HG02763 (cell line): ENCODE measurements at regions not wholly inside any gene's neighbourhood (a gene's known extent, or its start where the extent isn't known, plus 50 kb on each side); places are given as distances from the start of the nearest gene placed in this dataset.

Experiments used
- ATAC-seq: cut with Tn5 transposase; IDR thresholded peaks from one replicate; pipeline ENCODE4 v1.9.1; 2021; ENCODE audit warnings: mild to moderate bottlenecking, moderate library complexity; ENCODE audit not compliant: unreplicated experiment

- ATAC-seq, result no peak
These were observed 505.6 kb upstream of the MKI67 start for GRCh38 chr10:128631801-128632241.

DNA sequence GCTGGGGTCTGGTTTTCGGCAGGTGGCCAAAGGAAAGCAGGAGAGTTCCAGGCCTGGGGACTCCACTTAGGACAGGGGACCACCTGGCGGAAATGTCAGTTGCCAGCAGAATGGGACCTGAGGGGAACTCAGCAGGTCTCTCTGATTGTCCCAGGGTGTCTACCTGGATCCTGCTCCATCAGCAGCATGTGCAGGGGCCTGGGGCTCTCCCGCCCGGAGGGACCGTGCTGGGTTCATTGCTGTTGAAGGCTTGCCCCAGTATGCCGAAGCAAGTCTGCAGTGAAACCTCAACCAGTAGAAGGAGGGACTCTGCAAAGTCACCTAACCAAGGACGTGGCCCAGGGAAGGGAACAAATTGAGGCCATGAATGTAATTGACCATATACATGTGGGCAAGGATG, 506.5 kb upstream of the MKI67 start:
- no peak for ATAC-seq

GRCh38 chr10:128633864-128634540, 507.8 kb upstream of the MKI67 start:
- no peak for ATAC-seq

DNA sequence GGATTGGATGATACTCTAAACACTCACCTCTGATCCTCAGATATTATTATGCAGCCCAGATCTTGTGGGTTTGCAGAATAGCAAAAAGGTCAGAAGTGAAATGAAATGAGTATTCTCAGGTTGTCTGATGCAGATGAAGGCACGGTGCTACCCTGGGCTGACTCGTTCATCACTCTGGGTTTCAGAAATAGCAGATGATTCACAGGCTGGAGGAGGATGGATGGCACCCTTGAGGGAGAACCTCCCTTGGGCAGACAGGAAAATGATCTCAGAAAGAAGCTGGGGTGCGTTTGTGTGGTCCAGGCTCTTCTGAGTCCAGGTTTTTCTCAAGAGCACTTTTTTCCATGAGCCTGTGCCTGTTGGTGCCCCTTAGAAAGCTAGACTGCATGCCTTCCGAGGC, 515.8 kb upstream of the MKI67 start:
- ATAC-seq, result no peak

DNA sequence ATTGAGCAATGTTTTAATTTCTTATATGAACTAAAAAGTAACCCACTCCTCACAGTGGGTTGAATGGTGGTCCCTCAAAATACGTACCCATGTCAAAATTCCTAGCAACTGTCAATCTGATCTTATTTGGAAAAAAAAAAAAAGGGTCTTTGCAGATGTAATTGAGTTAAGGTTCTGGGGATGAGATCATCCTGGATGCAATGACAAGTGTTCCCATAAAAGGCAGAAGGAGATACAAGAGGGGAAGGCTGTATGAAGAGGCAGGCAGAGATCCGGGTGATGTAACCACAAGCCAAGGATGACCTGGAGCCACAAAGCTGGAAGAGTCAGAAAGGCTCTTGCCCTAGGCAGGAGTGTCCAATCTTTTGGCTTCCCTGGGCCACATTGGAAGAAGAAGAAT, 516.3 kb upstream of the MKI67 start:
- ATAC-seq, result no peak

DNA sequence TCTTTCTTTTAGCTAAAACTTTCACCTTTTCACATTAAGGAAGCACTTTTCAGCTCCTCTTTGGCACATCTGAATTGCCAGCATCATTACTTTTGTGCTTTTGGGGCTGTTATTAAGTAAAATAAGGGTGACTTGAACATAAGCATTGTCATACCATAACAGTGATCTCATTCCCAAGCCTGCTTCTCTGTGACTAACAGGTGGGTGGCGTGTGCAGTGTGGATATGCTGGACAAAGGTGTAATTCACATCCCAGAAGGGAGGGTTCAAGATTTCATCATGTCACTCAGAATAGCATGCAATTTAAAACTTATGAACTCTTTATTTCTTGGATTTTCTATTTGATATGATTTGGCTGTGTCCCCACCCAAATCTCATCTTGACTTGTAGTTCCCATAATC, 517.4 kb upstream of the MKI67 start:
- ATAC-seq, result no peak

DNA sequence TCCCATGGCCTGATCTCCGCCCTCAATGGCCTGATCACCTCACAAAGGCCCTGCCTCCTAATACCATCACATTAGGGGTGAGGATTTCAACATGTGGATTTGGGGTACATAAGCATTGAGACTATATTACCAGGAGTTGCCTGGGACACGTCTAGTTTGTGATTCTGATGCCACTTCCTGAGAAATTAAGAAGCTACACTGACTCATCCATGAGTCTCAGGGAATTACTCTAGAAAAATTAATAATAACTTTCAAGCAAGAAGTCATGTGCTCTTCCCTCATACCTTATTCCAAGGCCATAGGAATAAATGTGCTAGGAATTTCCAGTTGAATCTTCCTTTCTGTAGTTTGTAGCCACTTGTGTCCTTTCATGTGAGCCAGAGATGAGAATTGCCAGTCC, 519.3 kb upstream of the MKI67 start:
- no peak for ATAC-seq

- ATAC-seq, result no peak
These were observed 520.7 kb upstream of the MKI67 start for GRCh38 chr10:128646956-128647355.

DNA sequence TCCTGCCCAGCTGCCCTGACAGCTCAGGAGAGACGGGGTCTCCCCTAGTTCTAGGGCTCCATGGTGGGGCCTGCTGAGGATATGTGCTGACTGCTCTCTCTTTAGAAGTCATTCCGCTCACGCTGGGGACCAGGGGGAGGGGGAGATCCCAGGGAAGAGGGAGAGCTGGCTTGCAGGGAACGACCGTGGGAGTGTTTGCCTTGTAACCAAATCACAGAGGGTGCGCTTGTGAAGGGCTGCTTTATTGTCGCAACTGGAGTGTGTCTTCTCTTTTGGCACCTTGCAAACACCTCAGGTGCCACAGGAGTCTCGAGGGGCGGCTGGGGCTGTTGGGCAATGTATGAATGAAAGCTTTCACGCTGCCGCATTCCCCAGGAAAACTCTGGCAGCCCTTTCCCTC, 531.3 kb upstream of the MKI67 start:
- no peak for ATAC-seq

- ATAC-seq, result no peak
These were observed 534.5 kb upstream of the MKI67 start for GRCh38 chr10:128660726-128661125.

DNA sequence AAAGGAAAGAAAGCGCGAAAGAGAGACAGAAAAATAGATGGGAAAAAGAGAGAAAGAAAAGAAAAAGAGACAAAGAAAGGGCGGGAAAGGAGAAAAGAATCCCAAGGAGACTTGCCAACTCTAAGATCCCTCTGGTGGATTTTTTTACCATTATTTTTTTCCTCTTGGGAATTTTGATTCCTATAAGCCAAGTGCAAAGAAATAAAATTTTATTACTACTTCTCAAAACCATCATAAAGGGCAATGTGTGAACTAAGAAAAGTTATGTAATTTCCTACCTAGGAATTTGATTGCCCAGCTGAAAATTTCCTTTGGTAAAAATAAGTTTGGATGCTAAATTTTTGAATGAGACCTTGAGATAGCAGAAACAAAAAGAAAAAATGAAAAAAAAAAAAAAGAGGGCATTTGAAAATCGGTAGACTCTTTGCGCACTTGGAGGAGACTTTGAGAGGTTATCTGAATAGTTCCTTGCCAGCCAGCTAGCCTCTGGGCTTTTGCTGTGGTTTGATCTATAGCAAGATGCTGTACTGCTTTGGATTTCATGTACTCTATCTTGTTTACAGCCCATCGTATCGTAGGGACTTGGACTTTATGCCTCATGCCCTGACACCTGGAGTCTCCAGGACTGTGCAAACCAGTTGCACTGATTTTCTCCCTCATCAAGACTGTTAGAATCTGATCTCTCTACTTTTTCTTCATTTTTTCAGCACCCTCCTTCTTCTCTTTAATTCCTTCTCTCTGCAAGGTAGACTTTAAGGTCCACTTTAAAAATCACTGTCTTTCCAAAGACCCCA, 535.4 kb upstream of the MKI67 start:
- no peak for ATAC-seq

- ATAC-seq, result no peak
These were observed 536.3 kb upstream of the MKI67 start for GRCh38 chr10:128662520-128662919.

DNA sequence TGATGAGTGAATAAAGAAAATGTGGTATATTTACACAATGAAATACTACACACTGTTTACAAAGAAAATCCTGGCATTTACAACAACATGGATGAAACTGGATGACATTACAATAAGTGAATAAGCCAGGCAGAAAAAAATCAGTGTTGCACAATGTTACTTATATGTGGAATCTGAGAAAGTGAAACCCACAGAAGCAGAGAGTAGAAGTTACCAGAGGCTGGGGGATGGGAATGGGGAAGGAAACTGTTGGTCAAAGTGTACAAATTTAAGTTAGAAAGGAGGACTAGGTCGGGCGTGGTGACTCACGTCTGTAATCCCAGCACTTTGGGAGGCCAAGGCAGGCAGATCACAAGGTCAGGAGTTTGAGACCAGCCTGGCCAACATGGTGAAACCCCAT, 538.5 kb upstream of the MKI67 start:
- no peak for ATAC-seq

- ATAC-seq, result no peak
These were observed 549.2 kb upstream of the MKI67 start for GRCh38 chr10:128675405-128675804.

GRCh38 chr10:128680116-128680515, 553.9 kb upstream of the MKI67 start:
- no peak for ATAC-seq

- no peak for ATAC-seq
These were observed 558.0 kb upstream of the MKI67 start for GRCh38 chr10:128684215-128684614.

DNA sequence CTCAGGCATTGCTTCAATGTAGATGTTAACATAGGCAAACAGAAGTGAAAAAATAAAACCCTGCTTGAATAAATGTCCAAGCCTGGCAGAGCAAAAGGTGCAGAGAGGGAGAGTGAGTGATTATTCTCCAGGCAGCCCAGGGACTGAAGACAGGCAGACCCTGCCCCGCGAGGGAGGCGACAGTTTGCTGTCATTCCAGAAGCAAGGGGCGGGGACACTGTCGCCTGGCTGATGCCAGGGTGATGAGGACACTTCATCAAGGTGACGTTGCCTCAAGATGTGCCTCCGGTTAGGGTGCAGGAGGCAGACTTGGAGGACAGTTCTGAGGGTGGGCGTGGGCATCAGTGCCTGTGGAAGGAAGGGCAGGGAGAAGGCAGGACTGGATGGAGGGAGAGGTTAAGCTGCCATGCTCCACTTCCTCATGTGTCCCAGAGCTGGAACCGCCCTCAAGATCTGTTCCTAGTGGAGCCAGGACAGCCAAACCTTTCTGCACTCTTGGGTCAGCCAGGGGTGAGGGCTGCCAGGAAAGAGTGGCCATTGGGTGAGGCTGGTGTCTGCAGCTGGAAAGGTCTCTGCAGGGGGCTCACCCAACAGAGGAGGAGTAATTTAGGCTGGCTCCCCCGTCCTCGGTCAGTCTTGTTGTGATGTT, 560.5 kb upstream of the MKI67 start:
- no peak for ATAC-seq

- no peak for ATAC-seq
These were observed 561.2 kb upstream of the MKI67 start for GRCh38 chr10:128687408-128687807.

- ATAC-seq, result no peak
These were observed 561.8 kb upstream of the MKI67 start for GRCh38 chr10:128687927-128688549.

DNA sequence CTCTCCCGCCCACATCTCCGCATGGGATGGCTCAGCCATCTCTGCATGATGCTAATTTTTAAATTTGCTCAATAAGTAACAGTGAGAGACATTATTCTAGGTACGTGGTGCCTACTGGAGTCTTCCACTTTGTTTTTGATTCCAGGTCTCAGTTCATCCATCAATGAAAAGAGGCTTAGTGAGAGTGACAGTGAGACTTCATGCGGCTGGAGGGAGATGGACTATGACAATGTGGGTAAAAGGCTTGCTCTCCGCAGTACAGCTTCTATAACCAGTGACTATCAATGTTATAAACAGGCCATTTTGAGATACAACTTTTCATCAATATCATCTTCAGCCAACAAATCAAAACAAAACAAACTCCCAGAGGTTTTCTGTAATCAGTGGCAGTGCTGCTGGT, 563.4 kb upstream of the MKI67 start:
- no peak for ATAC-seq

DNA sequence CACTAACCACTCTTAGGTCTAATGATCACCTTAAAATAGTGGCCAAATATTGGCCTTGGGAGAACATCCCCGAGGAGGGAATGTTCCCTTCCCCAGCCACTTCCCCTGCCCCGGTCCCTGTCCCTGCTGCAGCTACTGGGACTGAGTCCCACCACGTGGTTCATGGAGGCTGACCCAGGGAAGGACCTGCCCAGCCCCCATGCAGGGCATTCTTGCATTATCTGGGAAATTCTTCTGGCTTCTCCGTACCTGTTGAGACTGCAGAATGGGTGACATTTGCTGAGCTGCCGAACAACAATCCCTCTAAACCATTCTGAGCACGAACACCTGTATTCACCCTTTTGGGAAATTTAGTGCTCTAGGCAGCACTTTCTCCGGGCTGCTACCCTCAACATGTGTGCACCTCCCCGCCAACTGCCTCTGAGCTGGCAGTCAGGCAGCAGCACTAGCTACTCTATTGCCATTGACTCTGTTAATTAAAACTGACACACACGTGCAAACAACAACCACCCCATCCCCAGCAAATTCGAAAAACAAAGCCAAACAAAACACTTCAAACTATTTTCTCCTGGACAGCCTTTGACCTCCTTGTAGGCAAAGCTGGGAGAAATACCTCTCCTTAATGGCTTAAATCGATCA, 567.4 kb upstream of the MKI67 start:
- no peak for ATAC-seq
